ENCODE measurements at regions not wholly inside any gene's neighbourhood (a gene's known extent, or its start where the extent isn't known, plus 50 kb on each side); places are given as distances from the start of the nearest gene placed in this dataset.
A peak's percentile ranks its signal among the peaks of the same experiment; 100 is the strongest.

DNA sequence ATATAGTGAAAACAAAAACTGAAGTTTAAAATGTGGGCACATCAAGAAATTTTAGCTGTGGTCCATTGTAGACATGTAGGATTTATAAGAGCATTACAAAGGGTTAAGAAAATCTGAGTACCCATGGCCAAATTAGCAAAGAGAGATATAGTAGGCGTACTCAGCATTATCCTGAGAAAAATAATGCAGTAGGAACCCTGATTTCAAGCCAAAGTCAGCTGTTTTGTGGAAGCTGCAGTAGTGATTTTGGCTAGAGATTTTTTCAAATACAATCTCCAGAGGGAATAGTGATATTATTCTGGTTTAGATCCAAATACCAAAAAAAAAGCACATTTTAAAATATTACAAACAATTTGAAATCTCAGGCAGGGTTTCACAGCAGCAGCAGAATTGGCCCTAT, 450.9 kb downstream of the FBXO15 start:
- DNase-seq (ENCODE audit: extremely low read depth, low read depth), result no peak
- TF ChIP-seq, protein P1, sequence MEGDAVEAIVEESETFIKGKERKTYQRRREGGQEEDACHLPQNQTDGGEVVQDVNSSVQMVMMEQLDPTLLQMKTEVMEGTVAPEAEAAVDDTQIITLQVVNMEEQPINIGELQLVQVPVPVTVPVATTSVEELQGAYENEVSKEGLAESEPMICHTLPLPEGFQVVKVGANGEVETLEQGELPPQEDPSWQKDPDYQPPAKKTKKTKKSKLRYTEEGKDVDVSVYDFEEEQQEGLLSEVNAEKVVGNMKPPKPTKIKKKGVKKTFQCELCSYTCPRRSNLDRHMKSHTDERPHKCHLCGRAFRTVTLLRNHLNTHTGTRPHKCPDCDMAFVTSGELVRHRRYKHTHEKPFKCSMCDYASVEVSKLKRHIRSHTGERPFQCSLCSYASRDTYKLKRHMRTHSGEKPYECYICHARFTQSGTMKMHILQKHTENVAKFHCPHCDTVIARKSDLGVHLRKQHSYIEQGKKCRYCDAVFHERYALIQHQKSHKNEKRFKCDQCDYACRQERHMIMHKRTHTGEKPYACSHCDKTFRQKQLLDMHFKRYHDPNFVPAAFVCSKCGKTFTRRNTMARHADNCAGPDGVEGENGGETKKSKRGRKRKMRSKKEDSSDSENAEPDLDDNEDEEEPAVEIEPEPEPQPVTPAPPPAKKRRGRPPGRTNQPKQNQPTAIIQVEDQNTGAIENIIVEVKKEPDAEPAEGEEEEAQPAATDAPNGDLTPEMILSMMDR (IDR thresholded peaks at IDR 0.05; ENCODE audit: low read depth, low read length), result no peak

GRCh38 chr18:73696171-73696570, 451.5 kb downstream of the FBXO15 start:
- no peak for DNase-seq (ENCODE audit: extremely low read depth, low read depth)
- TF ChIP-seq, protein P1 (IDR thresholded peaks at IDR 0.05; ENCODE audit: low read depth, low read length), result no peak

DNA sequence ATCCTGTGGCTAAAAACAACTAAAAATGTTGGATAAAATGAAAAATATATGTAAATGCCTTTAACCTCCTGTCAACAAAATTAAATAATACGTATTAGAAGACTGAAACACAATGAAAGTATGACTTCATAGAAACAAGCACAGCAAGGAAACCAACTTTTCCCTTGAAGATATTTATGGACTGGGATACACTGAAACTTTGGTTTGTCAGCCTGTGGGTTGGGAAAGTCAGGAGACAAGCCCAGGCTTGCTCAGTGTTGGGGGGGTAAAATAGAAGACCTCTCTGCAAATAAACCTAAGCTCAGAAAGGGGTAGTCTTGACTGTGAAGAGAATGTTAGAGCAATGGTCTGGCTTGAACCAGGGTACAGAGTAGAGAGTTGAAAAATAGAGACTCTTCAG, 454.5 kb downstream of the FBXO15 start:
- TF ChIP-seq, protein P1 (IDR thresholded peaks at IDR 0.05; ENCODE audit: low read depth, low read length), result no peak

GRCh38 chr18:73691624-73692023, 456.0 kb downstream of the FBXO15 start:
- no peak for DNase-seq (ENCODE audit: extremely low read depth, low read depth)
- TF ChIP-seq, protein P1 (IDR thresholded peaks at IDR 0.05; ENCODE audit: low read depth, low read length), result no peak

More for the DNA sequence above, 454.5 kb downstream of the FBXO15 start:
- no peak for DNase-seq (ENCODE audit: extremely low read depth, low read depth)

- no peak for DNase-seq (ENCODE audit: extremely low read depth, low read depth)
- TF ChIP-seq, protein P1 (IDR thresholded peaks at IDR 0.05; ENCODE audit: low read depth, low read length), result no peak
Measured at GRCh38 chr18:73691118-73691517, 456.5 kb downstream of the FBXO15 start.

- TF ChIP-seq, protein P1 (IDR thresholded peaks at IDR 0.05; ENCODE audit: low read depth, low read length), result no peak
- DNase-seq (ENCODE audit: extremely low read depth, low read depth), result no peak
Measured at GRCh38 chr18:73690222-73690621, 457.4 kb downstream of the FBXO15 start.

- DNase-seq (ENCODE audit: extremely low read depth, low read depth), result peak; percentile 56
- TF ChIP-seq, protein P1 (IDR thresholded peaks at IDR 0.05; ENCODE audit: low read depth, low read length), result no peak
Measured at GRCh38 chr18:73688851-73689711, 458.6 kb downstream of the FBXO15 start.
